ENCODE measurements at regions not wholly inside any gene's neighbourhood (a gene's known extent, or its start where the extent isn't known, plus 50 kb on each side); places are given as distances from the start of the nearest gene placed in this dataset.
"Not testable (repeated sequence)": the region's sequence is repeated elsewhere in the genome, so short reads cannot be mapped to it uniquely, and the experiment has no call there.

DNA sequence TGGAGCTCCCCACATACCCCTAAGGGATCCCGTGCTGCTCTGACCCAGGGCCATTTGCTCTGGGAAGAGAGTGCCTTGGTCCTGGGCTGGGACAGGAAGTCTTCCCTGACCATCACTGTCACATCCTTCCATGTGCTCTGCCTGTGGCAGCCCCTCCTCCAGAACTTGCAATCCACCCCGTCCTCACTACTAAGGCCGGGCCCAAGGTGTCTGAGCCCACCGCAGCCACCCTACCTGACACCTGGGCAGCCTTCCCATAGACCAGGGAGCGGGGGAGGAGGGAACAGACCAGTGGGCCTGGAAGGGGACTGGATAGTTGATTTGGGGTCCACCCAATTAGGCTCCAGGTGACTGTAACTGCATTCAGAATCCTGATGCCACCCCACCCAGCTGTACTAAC is 117.5 kb upstream of the CRHR1 start:
- in situ Hi-C loops (cut with HindIII; ENCODE audit: low sequenced_read_pairs): no loop called here
- TF ChIP-seq CTCF (IDR thresholded peaks at IDR 0.05; ENCODE audit: low read depth, low read length): no peak
- H3K4me3 ChIP-seq (ENCODE audit: low read depth, low read length): no peak overlapping the region
- DNase-seq (ENCODE audit: low read depth, low spot score): no peak

- no peak for TF ChIP-seq CTCF (IDR thresholded peaks at IDR 0.05; ENCODE audit: low read depth, low read length)
- no peak overlapping the region for H3K4me3 ChIP-seq (ENCODE audit: low read depth, low read length)
- no peak for DNase-seq (ENCODE audit: low read depth, low spot score)
- in situ Hi-C loops (cut with HindIII; ENCODE audit: low sequenced_read_pairs): no loop called here
These were observed 116.4 kb upstream of the CRHR1 start for GRCh38 chr17:45667591-45668171.

DNA sequence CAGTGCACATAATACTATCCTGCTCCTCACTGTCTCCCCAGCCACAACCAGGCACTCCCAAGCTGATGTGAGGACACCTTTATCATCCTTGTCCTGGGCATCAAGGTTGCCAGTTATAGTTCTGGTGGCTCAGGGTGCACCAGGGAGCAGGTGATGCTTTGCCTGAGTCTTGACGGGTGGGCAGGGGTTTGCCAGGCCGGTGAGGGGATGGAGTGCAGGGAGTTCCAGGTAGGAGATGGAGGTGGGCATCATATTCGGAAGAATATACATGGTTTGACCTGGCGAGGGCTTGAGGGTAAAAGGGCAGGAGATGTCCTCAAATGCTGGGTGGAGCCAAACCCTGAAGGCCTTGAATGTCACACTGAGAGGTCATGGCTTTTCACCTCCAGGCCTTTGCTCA is 115.8 kb upstream of the CRHR1 start:
- in situ Hi-C loops (cut with HindIII; ENCODE audit: low sequenced_read_pairs): no loop called here
- TF ChIP-seq CTCF (IDR thresholded peaks at IDR 0.05; ENCODE audit: low read depth, low read length): no peak
- H3K4me3 ChIP-seq (ENCODE audit: low read depth, low read length): no peak overlapping the region
- no peak for DNase-seq (ENCODE audit: low read depth, low spot score)

- no peak for TF ChIP-seq CTCF (IDR thresholded peaks at IDR 0.05; ENCODE audit: low read depth, low read length)
- DNase-seq (ENCODE audit: low read depth, low spot score): no peak
- in situ Hi-C loops (cut with HindIII; ENCODE audit: low sequenced_read_pairs): no loop called here
These were observed 111.8 kb upstream of the CRHR1 start for GRCh38 chr17:45672301-45672700.

GRCh38 chr17:45672792-45673191 is 111.3 kb upstream of the CRHR1 start:
- no peak for DNase-seq (ENCODE audit: low read depth, low spot score)
- no peak for TF ChIP-seq CTCF (IDR thresholded peaks at IDR 0.05; ENCODE audit: low read depth, low read length)
- H3K4me3 ChIP-seq (ENCODE audit: low read depth, low read length): no peak overlapping the region
- in situ Hi-C loops (cut with HindIII; ENCODE audit: low sequenced_read_pairs): no loop called here

More at GRCh38 chr17:45672301-45672700, 111.8 kb upstream of the CRHR1 start:
- H3K4me3 ChIP-seq (ENCODE audit: low read depth, low read length): no peak overlapping the region

DNA sequence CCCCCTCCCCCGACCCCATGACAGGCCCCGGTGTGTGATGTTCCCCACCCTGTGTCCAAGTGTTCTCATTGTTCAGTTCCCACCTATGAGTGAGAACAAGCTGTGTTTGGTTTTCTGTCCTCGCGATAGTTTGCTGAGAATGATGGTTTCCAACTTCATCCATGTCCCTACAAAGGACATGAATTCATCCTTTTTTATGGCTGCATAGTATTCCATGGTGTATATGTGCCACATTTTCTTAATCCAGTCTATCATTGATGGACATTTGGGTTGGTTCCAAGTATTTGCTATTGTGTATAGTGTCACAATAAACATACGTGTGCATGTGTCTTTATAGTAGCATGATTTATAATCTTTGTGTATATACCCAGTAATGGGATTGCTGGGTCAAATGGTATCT is 110.4 kb upstream of the CRHR1 start:
- in situ Hi-C loops (cut with HindIII; ENCODE audit: low sequenced_read_pairs); DNase-seq (ENCODE audit: low read depth, low spot score); H3K4me3 ChIP-seq (ENCODE audit: low read depth, low read length): not testable (repeated sequence)

DNA sequence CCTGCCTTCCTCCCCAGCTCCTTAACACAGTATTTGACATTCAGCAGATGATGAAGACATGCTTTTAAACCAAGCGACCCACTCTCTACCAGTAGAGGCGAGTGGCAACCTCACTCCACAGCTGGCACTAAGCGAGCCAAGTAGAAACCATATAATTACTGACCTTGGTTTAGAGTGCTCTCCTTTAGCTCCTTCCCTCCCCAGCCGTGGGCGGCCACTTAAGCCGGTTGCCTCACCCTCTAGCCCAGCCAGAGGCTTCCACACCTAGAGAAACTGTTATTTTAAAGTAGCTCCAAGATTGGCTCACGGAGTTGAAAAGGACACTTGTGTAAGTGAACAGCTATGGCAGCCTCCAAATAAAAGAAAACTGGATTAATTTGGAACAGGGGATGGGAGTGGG is 109.1 kb upstream of the CRHR1 start:
- in situ Hi-C loops (cut with HindIII; ENCODE audit: low sequenced_read_pairs): no loop called here
- H3K4me3 ChIP-seq (ENCODE audit: low read depth, low read length): no peak overlapping the region

More for the DNA sequence above, 109.1 kb upstream of the CRHR1 start:
- DNase-seq (ENCODE audit: low read depth, low spot score): no peak
- no peak for TF ChIP-seq CTCF (IDR thresholded peaks at IDR 0.05; ENCODE audit: low read depth, low read length)

All from astrocyte of the spinal cord (primary cell).